Caco-2 (cell line): ENCODE measurements at regions not wholly inside any gene's neighbourhood (a gene's known extent, or its start where the extent isn't known, plus 50 kb on each side); places are given as distances from the start of the nearest gene placed in this dataset.

Source experiments
- BruUV-seq: library from RNA; stranded (reverse); fragments of 400-500 nt; replicated peaks from 2 replicates; lab custom pipeline; 2021; lab: Mats Ljungman, UMichigan
- CTCF ChIA-PET: fragments of 300-600 bp; sonication (Branson Sonifier 250); formaldehyde crosslinking; loops from one replicate; lab custom pipeline; 2022; ENCODE audit warnings: antibody characterized with exemption; lab: Charles Lee
- POLR2A ChIA-PET: fragments of 300-600 bp; sonication (Branson Sonifier 250); formaldehyde crosslinking; loops from one replicate; lab custom pipeline; 2022; ENCODE audit warnings: antibody characterized with exemption; lab: Charles Lee
- DNase-seq, 2 experiments: peaks; one replicate each; pipeline versions ENCODE4 v3.0.0 to v3.0.0-alpha.2; 2020 to 2022
- H3K27me3 ChIP-seq: replicated peaks from 2 replicates; pipeline ENCODE4 v1.6.0; 2011; ENCODE audit warnings: low read length; ENCODE audit not compliant: control insufficient read depth, insufficient read depth
- H3K36me3 ChIP-seq: 2 replicates; pipeline ENCODE4 v1.5.1; 2011; ENCODE audit warnings: low read length; ENCODE audit not compliant: control insufficient read depth, insufficient read depth
- H3K4me1 ChIP-seq: fragments of 250-450 bp; sonication (Bioruptor Pico); 2 replicates; pipeline ENCODE4 v1.5.1; 2020; ENCODE audit warnings: mild to moderate bottlenecking
- H3K4me3 ChIP-seq: 2 replicates; pipeline ENCODE4 v1.5.1; 2011; ENCODE audit warnings: low read depth, mild to moderate bottlenecking, control low read depth, low read length
- H3K9me3 ChIP-seq: fragments of 250-450 bp; sonication (Bioruptor Pico); 2 replicates; pipeline ENCODE4 v1.5.1; 2020; ENCODE audit warnings: mild to moderate bottlenecking, moderate library complexity
- H3K27ac Mint-ChIP-seq: one replicate; pipeline ENCODE4 v1.8.0; 2022; ENCODE audit warnings: mixed read lengths; ENCODE audit not compliant: unreplicated experiment
- H3K27me3 Mint-ChIP-seq: one replicate; pipeline ENCODE4 v1.8.0; 2022; ENCODE audit warnings: mixed read lengths; ENCODE audit not compliant: insufficient read depth, unreplicated experiment
- H3K36me3 Mint-ChIP-seq: one replicate; pipeline ENCODE4 v1.8.0; 2022; ENCODE audit warnings: mild to moderate bottlenecking, mixed read lengths; ENCODE audit not compliant: insufficient read depth, unreplicated experiment
- H3K4me1 Mint-ChIP-seq: one replicate; pipeline ENCODE4 v1.8.0; 2022; ENCODE audit warnings: low read depth, mixed read lengths; ENCODE audit not compliant: unreplicated experiment
- H3K4me3 Mint-ChIP-seq: one replicate; pipeline ENCODE4 v1.8.0; 2022; ENCODE audit warnings: mild to moderate bottlenecking, moderate library complexity, mixed read lengths; ENCODE audit not compliant: unreplicated experiment
- H3K9me3 Mint-ChIP-seq: one replicate; pipeline ENCODE4 v1.8.0; 2022; ENCODE audit warnings: mixed read lengths; ENCODE audit not compliant: unreplicated experiment
- CTCF ChIP-seq, 2 experiments: fragments of 200-600 bp in 1 of 2; IDR thresholded peaks; 1 replicate in 1 of 2; 2 replicates in 1 of 2; pipeline versions ENCODE4 v1.5.1 to v1.8.0; 2011 to 2022; ENCODE audit warnings: antibody characterized with exemption in 1 of 2, control low read depth in 1 of 2, inconsistent platforms in 1 of 2, low read depth in 1 of 2, low read length in 1 of 2, mild to moderate bottlenecking in 1 of 2, moderate library complexity in 1 of 2; ENCODE audit not compliant: insufficient read depth in 1 of 2, severe bottlenecking in 1 of 2, unreplicated experiment in 1 of 2
- intact Hi-C: fragments of 100-400 bp; cut with micrococcal nuclease; formaldehyde crosslinking; loops from one replicate; pipeline ENCODE4 v1.10.0; 2022; ENCODE audit not compliant: unreplicated experiment

- intact Hi-C loops, result no loop called here
- H3K4me3 ChIP-seq, result no peak overlapping the region
- POLR2A ChIA-PET, result no interaction called here
- Mint-ChIP-seq H3K4me1 (no peaks in the 10 kb centered on the region), H3K4me3 (no peak overlapping the region), H3K27ac (no peak overlapping the region), H3K9me3 (no peaks in the 10 kb centered on the region), H3K27me3 (no peaks in the 10 kb centered on the region), H3K36me3 (no peaks in the 10 kb centered on the region)
- no peak for DNase-seq
- BruUV-seq, result no TSS peak
- no peaks in the 10 kb centered on the region for H3K9me3 ChIP-seq
- CTCF ChIA-PET, result no interaction called here
- no peaks in the 10 kb centered on the region for H3K36me3 ChIP-seq
- no peak for TF ChIP-seq CTCF (IDR thresholded peaks at IDR 0.05; ENCODE audit: insufficient read depth in 1 of 2, low read depth in 1 of 2, low read length in 1 of 2, severe bottlenecking in 1 of 2, unreplicated experiment in 1 of 2)
- no peaks in the 10 kb centered on the region for H3K27me3 ChIP-seq
- H3K4me1 ChIP-seq, result no peaks in the 10 kb centered on the region
These were observed 477.7 kb upstream of the SYT1 start for GRCh38 chr12:78386871-78387270.

- ChIA-PET CTCF (no interaction called here), POLR2A (no interaction called here)
- BruUV-seq, result no TSS peak
- TF ChIP-seq CTCF (IDR thresholded peaks at IDR 0.05; ENCODE audit: insufficient read depth in 1 of 2, low read depth in 1 of 2, low read length in 1 of 2, severe bottlenecking in 1 of 2, unreplicated experiment in 1 of 2), result no peak
- Mint-ChIP-seq H3K4me1 (no peaks in the 10 kb centered on the region), H3K27ac (no peak overlapping the region), H3K4me3 (no peak overlapping the region), H3K27me3 (no peaks in the 10 kb centered on the region), H3K9me3 (no peaks in the 10 kb centered on the region), H3K36me3 (no peaks in the 10 kb centered on the region)
- intact Hi-C loops, result no loop called here
- Histone ChIP-seq H3K4me3 (no peak overlapping the region), H3K27me3 (no peaks in the 10 kb centered on the region), H3K4me1 (no peaks in the 10 kb centered on the region), H3K36me3 (no peaks in the 10 kb centered on the region), H3K9me3 (no peaks in the 10 kb centered on the region)
- DNase-seq, result no peak
These were observed 476.9 kb upstream of the SYT1 start for GRCh38 chr12:78387721-78388120.

GRCh38 chr12:78388461-78388860 lies 476.1 kb upstream of the SYT1 start:
- no peaks in the 10 kb centered on the region for H3K27me3 ChIP-seq
- H3K9me3 Mint-ChIP-seq, result no peaks in the 10 kb centered on the region
- H3K4me1 ChIP-seq, result no peaks in the 10 kb centered on the region
- no peak overlapping the region for H3K4me3 ChIP-seq
- CTCF ChIA-PET, result no interaction called here
- intact Hi-C loops, result no loop called here
- H3K9me3 ChIP-seq, result no peaks in the 10 kb centered on the region
- no peaks in the 10 kb centered on the region for H3K36me3 Mint-ChIP-seq
- H3K36me3 ChIP-seq, result no peaks in the 10 kb centered on the region
- H3K27me3 Mint-ChIP-seq, result no peaks in the 10 kb centered on the region
- DNase-seq, result no peak
- no peaks in the 10 kb centered on the region for H3K4me1 Mint-ChIP-seq
- TF ChIP-seq CTCF (IDR thresholded peaks at IDR 0.05; ENCODE audit: insufficient read depth in 1 of 2, low read depth in 1 of 2, low read length in 1 of 2, severe bottlenecking in 1 of 2, unreplicated experiment in 1 of 2), result no peak
- no peak overlapping the region for H3K4me3 Mint-ChIP-seq
- H3K27ac Mint-ChIP-seq, result no peak overlapping the region
- POLR2A ChIA-PET, result no interaction called here
- BruUV-seq, result no TSS peak
